ENCODE measurements at regions not wholly inside any gene's neighbourhood (a gene's known extent, or its start where the extent isn't known, plus 50 kb on each side); places are given as distances from the start of the nearest gene placed in this dataset.

DNA sequence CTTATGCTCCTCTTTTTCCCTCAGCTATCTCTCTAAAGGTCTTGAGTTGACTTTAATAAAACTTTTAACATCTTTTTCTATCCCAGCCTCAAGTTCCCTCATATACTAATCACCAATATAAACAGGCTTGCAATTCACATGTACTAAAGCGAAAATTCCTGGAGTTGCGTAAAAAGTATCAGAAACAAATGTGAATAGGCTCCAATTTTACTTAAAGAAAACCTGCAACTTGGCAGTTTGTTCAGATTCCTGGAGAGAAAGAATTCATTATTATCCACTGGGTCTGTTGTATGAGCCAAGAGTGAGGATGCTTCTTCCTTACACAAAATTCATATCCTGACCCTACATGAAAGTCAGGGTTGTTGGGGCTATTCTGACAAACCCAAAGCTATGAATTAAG is 384.2 kb downstream of the DTWD2 start:
- TF ChIP-seq, protein P1, sequence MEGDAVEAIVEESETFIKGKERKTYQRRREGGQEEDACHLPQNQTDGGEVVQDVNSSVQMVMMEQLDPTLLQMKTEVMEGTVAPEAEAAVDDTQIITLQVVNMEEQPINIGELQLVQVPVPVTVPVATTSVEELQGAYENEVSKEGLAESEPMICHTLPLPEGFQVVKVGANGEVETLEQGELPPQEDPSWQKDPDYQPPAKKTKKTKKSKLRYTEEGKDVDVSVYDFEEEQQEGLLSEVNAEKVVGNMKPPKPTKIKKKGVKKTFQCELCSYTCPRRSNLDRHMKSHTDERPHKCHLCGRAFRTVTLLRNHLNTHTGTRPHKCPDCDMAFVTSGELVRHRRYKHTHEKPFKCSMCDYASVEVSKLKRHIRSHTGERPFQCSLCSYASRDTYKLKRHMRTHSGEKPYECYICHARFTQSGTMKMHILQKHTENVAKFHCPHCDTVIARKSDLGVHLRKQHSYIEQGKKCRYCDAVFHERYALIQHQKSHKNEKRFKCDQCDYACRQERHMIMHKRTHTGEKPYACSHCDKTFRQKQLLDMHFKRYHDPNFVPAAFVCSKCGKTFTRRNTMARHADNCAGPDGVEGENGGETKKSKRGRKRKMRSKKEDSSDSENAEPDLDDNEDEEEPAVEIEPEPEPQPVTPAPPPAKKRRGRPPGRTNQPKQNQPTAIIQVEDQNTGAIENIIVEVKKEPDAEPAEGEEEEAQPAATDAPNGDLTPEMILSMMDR (IDR thresholded peaks at IDR 0.05): no peak
- TF ChIP-seq POLR2AphosphoS5 (IDR thresholded peaks at IDR 0.05): no peak
